ENCODE measurements at regions not wholly inside any gene's neighbourhood (a gene's known extent, or its start where the extent isn't known, plus 50 kb on each side); places are given as distances from the start of the nearest gene placed in this dataset.

GRCh38 chr2:176727696-176728095 lies 458.5 kb downstream of the MTX2 start:
- TF ChIP-seq CTCF (conservative IDR thresholded peaks at IDR 0.05; ENCODE audit: low read length) (no peak), EZH2phosphoT487 (IDR thresholded peaks at IDR 0.05; ENCODE audit: borderline replicate concordance, low read depth, low read length) (no peak)
